ENCODE measurements at regions not wholly inside any gene's neighbourhood (a gene's known extent, or its start where the extent isn't known, plus 50 kb on each side); places are given as distances from the start of the nearest gene placed in this dataset.

DNA sequence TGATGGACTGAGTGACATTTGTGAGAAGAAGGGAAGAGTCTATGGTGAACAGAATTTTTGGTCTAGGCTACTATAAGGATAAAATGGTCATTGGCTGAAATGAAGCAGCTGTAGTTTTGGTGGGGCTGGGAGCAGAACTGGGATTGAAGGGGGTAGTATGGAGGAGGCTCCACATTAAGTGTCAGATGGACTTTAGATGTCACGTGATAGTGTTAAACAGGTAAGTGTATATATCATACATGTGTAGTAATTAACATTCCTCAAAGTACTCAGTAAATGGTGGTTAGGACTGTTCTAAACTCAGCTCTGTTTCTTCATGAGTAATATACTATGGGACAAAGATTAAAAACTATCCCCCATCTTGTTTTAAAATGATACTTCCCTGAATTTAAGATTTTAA is 947.9 kb downstream of the PDHA2 start:
- Histone ChIP-seq H3K4me1 (ENCODE audit: insufficient read depth) (no peaks in the 10 kb centered on the region), H3K9me3 (ENCODE audit: low read depth) (no peaks in the 10 kb centered on the region), H3K27ac (no peak overlapping the region), H3K36me3 (replicated peaks; ENCODE audit: insufficient read depth, low read depth) (no peaks in the 10 kb centered on the region), H3K27me3 (no peaks in the 10 kb centered on the region), H3K4me2 (no peak overlapping the region), H2AFZ (no peak overlapping the region), H3K9me2 (replicated peaks; ENCODE audit: insufficient read depth) (no peaks in the 10 kb centered on the region), H4K20me1 (ENCODE audit: insufficient read depth, poor library complexity, severe bottlenecking) (no peaks in the 10 kb centered on the region), H3K79me2 (no peaks in the 10 kb centered on the region), H3K4me3 (no peak overlapping the region)
- WGBS (ENCODE audit: low lambda C conversion rate, missing lambda C conversion rate): 96% methylated on average over 1 of the region's 1 CpG
- DNase-seq (ENCODE audit: low spot score): no peak
- TF ChIP-seq EZH2 (IDR thresholded peaks at IDR 0.05; ENCODE audit: borderline replicate concordance) (no peak), EZH2phosphoT487 (IDR thresholded peaks at IDR 0.05; ENCODE audit: low read depth, severe bottlenecking, unreplicated experiment) (no peak)
- TF ChIP-seq, protein P1, sequence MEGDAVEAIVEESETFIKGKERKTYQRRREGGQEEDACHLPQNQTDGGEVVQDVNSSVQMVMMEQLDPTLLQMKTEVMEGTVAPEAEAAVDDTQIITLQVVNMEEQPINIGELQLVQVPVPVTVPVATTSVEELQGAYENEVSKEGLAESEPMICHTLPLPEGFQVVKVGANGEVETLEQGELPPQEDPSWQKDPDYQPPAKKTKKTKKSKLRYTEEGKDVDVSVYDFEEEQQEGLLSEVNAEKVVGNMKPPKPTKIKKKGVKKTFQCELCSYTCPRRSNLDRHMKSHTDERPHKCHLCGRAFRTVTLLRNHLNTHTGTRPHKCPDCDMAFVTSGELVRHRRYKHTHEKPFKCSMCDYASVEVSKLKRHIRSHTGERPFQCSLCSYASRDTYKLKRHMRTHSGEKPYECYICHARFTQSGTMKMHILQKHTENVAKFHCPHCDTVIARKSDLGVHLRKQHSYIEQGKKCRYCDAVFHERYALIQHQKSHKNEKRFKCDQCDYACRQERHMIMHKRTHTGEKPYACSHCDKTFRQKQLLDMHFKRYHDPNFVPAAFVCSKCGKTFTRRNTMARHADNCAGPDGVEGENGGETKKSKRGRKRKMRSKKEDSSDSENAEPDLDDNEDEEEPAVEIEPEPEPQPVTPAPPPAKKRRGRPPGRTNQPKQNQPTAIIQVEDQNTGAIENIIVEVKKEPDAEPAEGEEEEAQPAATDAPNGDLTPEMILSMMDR (IDR thresholded peaks at IDR 0.05; ENCODE audit: poor library complexity): no peak

DNA sequence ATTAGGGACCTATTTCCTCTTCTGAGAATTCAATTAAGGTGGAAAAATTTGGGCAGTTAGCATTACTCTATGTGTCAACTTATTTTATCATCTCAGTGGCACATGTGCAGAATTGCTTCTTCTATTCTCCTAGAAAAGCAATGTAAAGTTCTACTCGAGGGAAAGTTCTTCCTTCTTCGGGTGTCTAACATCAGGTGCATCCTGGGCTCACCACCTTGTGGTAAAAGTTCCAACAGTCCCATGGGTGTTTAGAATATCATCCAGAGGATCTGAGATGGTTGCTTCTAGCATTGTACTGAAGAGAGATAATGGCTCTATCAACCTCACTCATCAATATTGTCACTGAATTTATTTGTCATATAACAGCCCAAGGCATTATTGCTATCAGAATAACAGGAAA is 969.7 kb downstream of the PDHA2 start:
- Histone ChIP-seq H2AFZ (no peak overlapping the region), H3K4me2 (no peak overlapping the region), H4K20me1 (ENCODE audit: insufficient read depth, poor library complexity, severe bottlenecking) (no peaks in the 10 kb centered on the region), H3K4me1 (ENCODE audit: insufficient read depth) (no peaks in the 10 kb centered on the region), H3K79me2 (no peaks in the 10 kb centered on the region), H3K4me3 (no peak overlapping the region), H3K27ac (no peak overlapping the region), H3K36me3 (replicated peaks; ENCODE audit: insufficient read depth, low read depth) (no peaks in the 10 kb centered on the region), H3K9me3 (ENCODE audit: low read depth) (no peaks in the 10 kb centered on the region), H3K27me3 (no peaks in the 10 kb centered on the region), H3K9me2 (replicated peaks; ENCODE audit: insufficient read depth) (no peaks in the 10 kb centered on the region)
- TF ChIP-seq EZH2phosphoT487 (IDR thresholded peaks at IDR 0.05; ENCODE audit: low read depth, severe bottlenecking, unreplicated experiment) (no peak), EZH2 (IDR thresholded peaks at IDR 0.05; ENCODE audit: borderline replicate concordance) (no peak)
- TF ChIP-seq, protein P1 (IDR thresholded peaks at IDR 0.05; ENCODE audit: poor library complexity): no peak
- no peak for DNase-seq (ENCODE audit: low spot score)
- WGBS (ENCODE audit: low lambda C conversion rate, missing lambda C conversion rate): 90% methylated on average over 2 of the region's 2 CpGs

DNA sequence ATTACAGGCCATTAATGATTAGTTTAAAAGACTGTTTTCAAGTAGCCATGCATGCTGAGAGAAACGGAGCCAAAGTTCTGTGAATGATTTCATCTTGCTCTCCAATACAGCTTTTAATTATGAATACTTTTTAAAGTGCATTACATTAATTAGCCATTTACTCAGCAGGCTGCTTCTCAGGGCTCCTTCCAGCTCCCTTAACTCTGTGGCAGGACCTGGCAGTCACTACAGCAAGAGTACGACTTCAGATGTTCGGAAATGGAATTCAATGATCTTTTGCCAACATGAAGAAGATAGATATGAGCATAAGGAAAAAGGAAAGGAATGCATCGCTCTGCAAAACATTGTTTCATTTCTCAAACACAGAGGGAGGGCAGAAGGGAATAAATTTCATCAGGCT is 987.2 kb downstream of the PDHA2 start:
- DNase-seq (ENCODE audit: low spot score): no peak
- Histone ChIP-seq H3K4me3 (no peak overlapping the region), H3K27me3 (no peaks in the 10 kb centered on the region), H3K36me3 (replicated peaks; ENCODE audit: insufficient read depth, low read depth) (no peaks in the 10 kb centered on the region), H3K79me2 (no peaks in the 10 kb centered on the region), H3K27ac (no peak overlapping the region), H3K4me1 (ENCODE audit: insufficient read depth) (no peaks in the 10 kb centered on the region), H2AFZ (no peak overlapping the region), H4K20me1 (ENCODE audit: insufficient read depth, poor library complexity, severe bottlenecking) (no peaks in the 10 kb centered on the region), H3K9me2 (replicated peaks; ENCODE audit: insufficient read depth) (no peaks in the 10 kb centered on the region), H3K9me3 (ENCODE audit: low read depth) (no peaks in the 10 kb centered on the region), H3K4me2 (no peak overlapping the region)
- WGBS (ENCODE audit: low lambda C conversion rate, missing lambda C conversion rate): 93% methylated on average over 4 of the region's 4 CpGs
- TF ChIP-seq EZH2phosphoT487 (IDR thresholded peaks at IDR 0.05; ENCODE audit: low read depth, severe bottlenecking, unreplicated experiment) (no peak), EZH2 (IDR thresholded peaks at IDR 0.05; ENCODE audit: borderline replicate concordance) (no peak)
- TF ChIP-seq, protein P1 (IDR thresholded peaks at IDR 0.05; ENCODE audit: poor library complexity): no peak

DNA sequence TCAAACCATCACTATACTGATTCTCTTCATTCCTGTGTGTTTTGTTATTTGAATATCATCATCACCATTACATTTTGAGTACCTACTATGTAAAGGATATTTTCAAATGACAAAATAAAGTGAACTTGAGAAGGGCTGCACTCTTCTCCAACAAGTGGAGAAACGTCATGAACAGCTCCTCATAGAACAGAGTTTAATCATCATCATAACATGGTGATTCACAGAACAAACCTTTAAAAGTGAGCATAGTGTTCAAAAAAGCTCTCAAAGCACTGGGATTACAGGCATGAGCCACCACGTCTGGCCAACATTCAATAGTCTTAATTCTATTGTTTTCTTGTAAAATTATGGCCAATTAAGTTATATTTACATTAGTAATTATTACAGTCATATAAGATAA is 993.9 kb downstream of the PDHA2 start:
- Histone ChIP-seq H3K79me2 (no peaks in the 10 kb centered on the region), H3K4me3 (no peak overlapping the region), H4K20me1 (ENCODE audit: insufficient read depth, poor library complexity, severe bottlenecking) (no peaks in the 10 kb centered on the region), H3K27me3 (no peaks in the 10 kb centered on the region), H3K27ac (no peak overlapping the region), H3K36me3 (replicated peaks; ENCODE audit: insufficient read depth, low read depth) (no peaks in the 10 kb centered on the region), H3K9me2 (replicated peaks; ENCODE audit: insufficient read depth) (no peaks in the 10 kb centered on the region), H3K9me3 (ENCODE audit: low read depth) (no peaks in the 10 kb centered on the region), H3K4me2 (no peak overlapping the region), H3K4me1 (ENCODE audit: insufficient read depth) (no peaks in the 10 kb centered on the region), H2AFZ (no peak overlapping the region)
- DNase-seq (ENCODE audit: low spot score): no peak
- WGBS (ENCODE audit: low lambda C conversion rate, missing lambda C conversion rate): 61% methylated on average over 2 of the region's 2 CpGs
- no peak for TF ChIP-seq EZH2phosphoT487 (IDR thresholded peaks at IDR 0.05; ENCODE audit: low read depth, severe bottlenecking, unreplicated experiment)
- no peak for TF ChIP-seq EZH2 (IDR thresholded peaks at IDR 0.05; ENCODE audit: borderline replicate concordance)
- TF ChIP-seq, protein P1 (IDR thresholded peaks at IDR 0.05; ENCODE audit: poor library complexity): no peak
